HG03354 (cell line): ENCODE measurements at regions not wholly inside any gene's neighbourhood (a gene's known extent, or its start where the extent isn't known, plus 50 kb on each side); places are given as distances from the start of the nearest gene placed in this dataset.
"Not testable (repeated sequence)": the region's sequence is repeated elsewhere in the genome, so short reads cannot be mapped to it uniquely, and the experiment has no call there.

Experiments used
- ATAC-seq: cut with Tn5 transposase; IDR thresholded peaks from one replicate; pipeline ENCODE4 v1.9.1; 2021; ENCODE audit warnings: mild to moderate bottlenecking; ENCODE audit not compliant: unreplicated experiment, poor library complexity, severe bottlenecking

DNA sequence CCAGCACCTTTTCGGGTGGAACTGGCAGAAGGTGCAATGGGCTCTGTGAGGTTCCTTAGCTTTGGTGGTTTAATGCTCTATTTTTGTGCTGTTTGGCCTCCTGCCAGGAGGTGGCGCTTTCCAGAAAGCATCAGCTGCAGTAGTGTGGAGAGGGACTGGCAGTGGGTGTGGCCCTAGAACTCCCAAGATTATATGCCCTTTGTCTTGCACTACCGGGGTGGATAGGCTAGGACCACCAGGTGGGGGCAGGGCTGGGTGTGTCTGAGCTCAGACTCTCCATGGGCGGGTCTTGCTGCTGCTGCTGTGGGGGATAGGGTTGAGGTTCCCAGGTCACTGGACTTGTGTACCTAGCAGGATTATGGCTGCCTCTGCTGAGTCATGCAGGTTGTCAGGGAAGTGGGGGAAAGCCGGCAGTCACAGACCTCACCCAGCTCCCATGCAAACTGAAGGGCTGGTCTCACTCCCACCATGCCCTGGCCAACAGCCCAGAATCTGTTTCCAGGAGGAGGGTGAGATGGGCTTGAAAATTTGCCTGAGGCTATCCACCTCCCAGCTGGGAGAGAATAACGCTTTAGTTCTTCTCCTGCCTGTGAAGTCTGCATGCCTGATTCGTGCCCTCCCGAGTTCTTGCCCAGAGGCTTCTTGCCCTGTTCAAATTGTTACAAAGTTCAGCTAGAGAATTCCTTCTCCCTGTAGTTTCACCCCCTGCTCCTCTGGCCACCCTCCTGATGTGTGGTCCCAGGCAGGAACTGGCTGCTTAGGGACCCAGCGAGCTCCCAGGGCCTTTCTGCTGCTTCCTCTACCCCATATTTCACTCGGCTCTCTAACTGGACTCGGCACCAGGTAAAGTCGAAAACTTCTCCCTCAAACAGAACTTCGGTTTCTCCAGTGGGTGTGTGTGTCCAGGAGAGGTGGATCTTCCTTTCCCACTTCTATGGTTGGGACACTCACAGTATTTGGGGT lies 76.5 kb upstream of the BTG3 start:
- no peak for ATAC-seq

DNA sequence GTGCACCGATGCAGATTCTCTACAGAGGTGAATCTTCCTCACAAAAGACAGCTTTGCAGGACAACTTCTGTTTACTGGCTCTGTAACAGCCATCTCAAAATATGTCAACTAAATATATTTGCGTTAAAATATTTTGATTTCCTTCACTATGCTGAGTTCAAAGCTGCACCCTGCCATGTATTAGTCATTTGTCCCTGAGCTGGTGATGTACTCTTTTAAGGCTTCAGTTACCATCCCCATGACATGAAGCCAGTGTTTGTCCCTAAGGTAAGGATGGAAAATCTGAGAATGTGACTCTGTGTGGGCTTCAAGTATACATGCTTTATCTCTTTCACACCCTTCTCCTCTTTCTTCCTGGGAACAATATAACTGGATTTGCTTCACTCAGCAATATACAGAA lies 70.2 kb upstream of the BTG3 start:
- no peak for ATAC-seq

DNA sequence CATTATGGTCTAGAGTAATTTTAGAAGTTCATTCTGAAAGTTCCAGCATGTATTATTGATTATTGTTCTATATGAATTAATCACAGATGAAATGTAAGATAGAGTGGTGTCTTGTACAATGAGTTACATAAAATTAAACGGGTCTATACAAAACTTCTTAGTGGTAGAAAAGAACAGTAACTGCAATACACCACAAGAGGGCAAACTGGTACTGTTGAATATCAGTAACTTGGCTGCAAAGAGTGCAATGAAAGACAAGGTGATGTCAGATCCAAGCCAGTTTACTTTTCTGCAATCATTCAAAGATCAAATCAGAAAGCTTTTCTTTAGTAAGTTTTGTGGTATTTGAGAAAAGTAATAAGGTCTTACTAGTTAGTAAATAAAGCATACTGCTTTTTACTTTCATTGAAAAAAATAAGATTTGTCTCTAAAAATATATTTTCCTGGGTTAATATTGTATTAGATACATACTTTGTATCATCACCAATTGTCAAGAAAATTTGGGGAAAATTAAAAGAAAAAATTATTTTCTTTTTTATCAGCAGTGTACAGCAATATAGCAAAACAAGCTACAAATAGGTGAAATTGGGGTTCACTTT lies 66.4 kb upstream of the BTG3 start:
- ATAC-seq = peak; percentile 98

DNA sequence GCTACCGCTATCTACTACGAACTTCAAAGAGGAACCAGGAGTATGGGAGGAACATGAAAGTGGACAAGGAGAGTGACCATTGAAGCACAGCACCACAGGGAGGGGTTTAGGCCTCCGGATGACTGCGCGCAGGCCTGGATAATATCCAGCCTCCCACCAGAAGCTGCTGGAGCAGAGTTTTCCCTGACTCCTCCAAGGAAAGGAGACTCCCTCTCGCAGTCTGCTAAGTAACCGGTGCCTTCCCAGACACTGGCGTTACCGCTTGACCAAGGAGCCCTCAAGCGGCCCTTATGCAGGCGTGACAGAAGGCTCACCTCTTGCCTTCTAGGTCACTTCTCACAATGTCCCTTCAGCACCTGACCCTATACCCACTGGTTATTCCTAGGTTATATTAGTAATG lies 64.2 kb upstream of the BTG3 start:
- ATAC-seq = not testable (repeated sequence)

DNA sequence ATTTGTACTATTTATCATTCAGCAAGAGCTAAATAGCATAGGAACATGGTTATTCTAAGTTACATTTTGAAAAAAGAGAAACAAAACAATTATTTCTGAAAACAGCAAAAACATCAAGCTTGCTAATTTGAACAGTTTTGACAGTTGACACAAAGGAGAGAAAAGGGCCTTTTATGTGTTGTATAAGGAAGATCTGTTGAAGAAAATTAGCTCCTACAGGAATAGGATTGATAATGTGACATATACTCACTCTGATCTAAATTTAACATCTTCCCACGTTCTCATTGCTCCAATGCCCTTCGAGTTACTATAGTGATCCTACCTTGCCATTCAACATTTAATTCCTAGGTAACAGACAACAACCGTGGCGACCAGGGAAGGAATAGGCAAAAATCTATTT lies 61.4 kb upstream of the BTG3 start:
- no peak for ATAC-seq

DNA sequence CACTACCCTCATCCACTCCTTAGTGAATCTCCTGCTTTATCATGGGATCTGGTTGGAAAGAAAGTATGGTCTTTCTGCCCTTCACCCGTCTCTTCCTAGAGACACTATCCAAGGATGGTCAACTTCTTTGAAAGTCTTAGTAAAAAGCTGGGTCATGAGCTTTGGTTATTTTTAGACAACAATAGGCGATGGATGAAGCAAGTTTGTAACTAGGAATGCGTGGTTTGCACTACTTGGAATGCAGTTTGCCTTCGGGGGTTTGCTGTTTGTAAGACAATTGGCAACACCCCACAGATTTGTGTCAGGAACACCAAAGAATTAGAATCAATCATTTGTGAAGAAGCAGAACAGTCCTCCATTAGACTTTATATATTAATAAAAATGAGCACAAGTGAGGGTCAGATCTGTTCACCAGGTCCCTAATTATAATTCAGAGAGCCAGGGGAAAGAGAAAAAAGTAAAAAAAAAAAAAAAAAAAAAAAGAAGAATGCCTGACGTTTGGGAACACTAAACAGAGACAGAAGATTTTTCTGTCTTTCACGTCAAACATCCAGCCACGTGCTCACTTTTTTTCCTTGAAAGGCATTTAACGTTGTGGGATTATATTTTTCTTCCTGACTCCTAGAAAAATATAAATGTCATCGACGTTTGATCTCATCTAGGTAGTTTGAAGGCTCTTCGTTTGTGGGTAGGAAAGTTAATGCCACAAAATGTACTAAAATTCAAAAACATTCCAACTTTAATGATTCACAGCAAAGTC lies 60.7 kb upstream of the BTG3 start:
- ATAC-seq = no peak

DNA sequence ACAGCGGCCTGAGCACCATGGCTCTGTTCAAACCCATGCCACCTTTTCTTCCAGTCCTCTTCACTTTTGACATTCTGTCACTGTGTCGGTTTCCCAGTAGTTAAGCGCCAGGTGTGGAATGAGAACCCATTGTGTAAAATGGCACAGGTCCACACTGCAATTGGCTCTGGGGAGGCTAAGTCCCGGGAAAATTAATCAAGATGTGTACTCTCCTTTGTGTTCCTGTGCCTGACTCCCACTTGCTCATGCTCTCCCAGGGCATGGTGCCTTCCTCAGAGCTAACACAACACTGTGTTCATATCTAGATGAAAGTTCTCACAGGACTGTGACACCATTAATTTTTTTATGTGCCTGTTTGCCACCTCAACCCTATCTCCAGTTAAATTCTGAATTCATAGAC lies 59.0 kb upstream of the BTG3 start:
- ATAC-seq = no peak

DNA sequence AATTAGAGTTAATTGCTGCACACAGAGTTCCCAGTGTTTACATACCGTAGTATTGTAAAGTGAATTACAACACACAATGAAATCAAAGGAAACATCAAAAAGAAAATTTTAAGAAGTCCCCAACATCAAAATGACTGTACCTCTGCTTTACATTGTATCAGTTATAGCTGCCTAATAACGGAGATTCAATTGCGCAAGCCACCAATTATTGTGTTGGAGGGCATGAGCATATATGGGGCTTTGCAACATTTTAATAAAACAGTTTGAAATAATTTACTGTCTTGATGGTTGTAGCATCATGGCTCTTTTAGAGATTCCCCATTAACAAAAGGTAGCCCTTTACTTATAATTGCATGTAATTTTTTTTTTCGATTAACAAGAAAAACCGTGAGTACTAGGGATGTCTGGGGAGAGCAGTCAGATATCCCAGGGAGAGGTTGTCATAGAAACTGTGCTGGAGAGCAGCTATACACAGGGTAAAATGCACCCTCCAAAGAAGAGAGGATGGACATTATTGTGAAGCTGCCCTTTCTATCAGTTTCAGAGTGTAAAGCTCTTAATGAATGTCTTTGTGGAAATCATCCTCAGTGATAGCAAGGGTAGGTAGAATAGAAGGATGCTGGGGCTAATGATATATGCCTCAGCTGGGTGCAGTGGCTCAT lies 55.9 kb upstream of the BTG3 start:
- no peak for ATAC-seq

DNA sequence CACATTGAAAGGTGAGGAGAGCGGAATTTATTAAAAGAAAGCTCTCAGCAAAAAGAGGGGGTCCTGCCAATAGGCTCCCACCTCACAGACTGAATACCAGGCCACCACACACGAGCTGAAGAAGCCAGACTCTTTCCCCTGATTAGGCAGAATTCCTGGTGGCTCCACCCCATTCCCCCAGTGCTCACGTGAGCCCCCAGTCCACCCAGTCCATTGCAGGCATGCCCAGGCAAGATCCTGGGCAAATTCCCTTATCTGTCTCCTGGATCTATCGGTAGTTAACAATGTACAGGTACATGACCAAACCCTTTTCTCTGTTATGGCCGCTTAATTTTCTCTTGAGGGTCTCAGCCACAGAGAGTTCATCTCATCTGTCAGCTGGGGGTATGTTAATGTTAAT lies 54.6 kb upstream of the BTG3 start:
- no peak for ATAC-seq
